GM23338 (cell line): ENCODE measurements at regions not wholly inside any gene's neighbourhood (a gene's known extent, or its start where the extent isn't known, plus 50 kb on each side); places are given as distances from the start of the nearest gene placed in this dataset.

Source experiments
- ATAC-seq: fragments of 200-7000 bp; cut with Tn5 transposase; 3 replicates; pipeline ENCODE4 v1.9.1; 2020
- DNase-seq: peaks from one replicate; pipeline ENCODE4 v3.0.0-alpha.2; 2015; ENCODE audit warnings: low spot score
- H2AFZ ChIP-seq: fragments of 200-600 bp; sonication (generic); 2 replicates; pipeline ENCODE4 v1.8.0; 2016; ENCODE audit warnings: antibody characterized with exemption, mild to moderate bottlenecking, moderate library complexity
- H3F3A ChIP-seq: fragments of 200-600 bp; sonication (generic); replicated peaks from 2 replicates; pipeline ENCODE4 v1.8.0; 2017; ENCODE audit warnings: antibody characterized with exemption, mixed run types, low read depth
- H3K27ac ChIP-seq: fragments of 200-600 bp; sonication (generic); 2 replicates; pipeline ENCODE4 v1.6.1; 2016; ENCODE audit warnings: low read depth
- H3K27me3 ChIP-seq: fragments of 200-600 bp; sonication (generic); 2 replicates; pipeline ENCODE4 v1.8.0; 2016; ENCODE audit warnings: mild to moderate bottlenecking, mixed run types, moderate library complexity; ENCODE audit not compliant: insufficient read depth
- H3K36me3 ChIP-seq: fragments of 200-600 bp; sonication (generic); 2 replicates; pipeline ENCODE4 v1.8.0; 2016; ENCODE audit warnings: mild to moderate bottlenecking; ENCODE audit not compliant: insufficient read depth
- H3K4me1 ChIP-seq: fragments of 200-600 bp; sonication (generic); 2 replicates; pipeline ENCODE4 v1.8.0; 2016; ENCODE audit warnings: mild to moderate bottlenecking, moderate library complexity; ENCODE audit not compliant: insufficient read depth
- H3K4me2 ChIP-seq: fragments of 200-600 bp; sonication (generic); 2 replicates; pipeline ENCODE4 v1.7.1; 2017; ENCODE audit warnings: mixed run types
- H3K4me3 ChIP-seq: fragments of 200-600 bp; sonication (generic); 2 replicates; pipeline ENCODE4 v1.6.1; 2016; ENCODE audit warnings: mixed run types
- H3K79me2 ChIP-seq: fragments of 200-600 bp; sonication (generic); replicated peaks from 2 replicates; pipeline ENCODE4 v1.8.0; 2017; ENCODE audit warnings: mild to moderate bottlenecking; ENCODE audit not compliant: insufficient read depth
- H3K9me2 ChIP-seq: fragments of 200-600 bp; sonication (generic); 2 replicates; pipeline ENCODE4 v1.8.0; 2017; ENCODE audit not compliant: insufficient read depth
- H4K20me1 ChIP-seq: fragments of 200-600 bp; sonication (generic); replicated peaks from 2 replicates; pipeline ENCODE4 v1.8.0; 2017; ENCODE audit warnings: mild to moderate bottlenecking; ENCODE audit not compliant: insufficient read depth
- H3K27ac Mint-ChIP-seq: 2 replicates; pipeline ENCODE4 v1.8.0; 2020; ENCODE audit warnings: inconsistent platforms, mild to moderate bottlenecking, moderate library complexity, mixed read lengths
- H3K27me3 Mint-ChIP-seq: 3 replicates; pipeline ENCODE4 v1.8.0; 2022; ENCODE audit warnings: low read depth, mild to moderate bottlenecking, moderate library complexity, mixed read lengths, inconsistent platforms; ENCODE audit not compliant: insufficient read depth, poor library complexity
- H3K36me3 Mint-ChIP-seq: 3 replicates; pipeline ENCODE4 v1.8.0; 2021; ENCODE audit warnings: low read depth, mild to moderate bottlenecking, inconsistent platforms, moderate library complexity, mixed read lengths
- H3K4me1 Mint-ChIP-seq: 3 replicates; pipeline ENCODE4 v1.8.0; 2020; ENCODE audit warnings: mild to moderate bottlenecking, inconsistent platforms, mixed read lengths
- H3K4me3 Mint-ChIP-seq: 3 replicates; pipeline ENCODE4 v1.8.0; 2021; ENCODE audit warnings: moderate library complexity, mild to moderate bottlenecking, inconsistent platforms, mixed read lengths
- H3K9me3 Mint-ChIP-seq: 3 replicates; pipeline ENCODE4 v1.8.0; 2020; ENCODE audit warnings: moderate library complexity, mild to moderate bottlenecking, inconsistent platforms, mixed read lengths
- EZH2 ChIP-seq: fragments of 200-600 bp; sonication (generic); IDR thresholded peaks from one replicate; pipeline ENCODE4 v1.8.0; 2017; ENCODE audit warnings: antibody characterized with exemption, mild to moderate bottlenecking, low read depth; ENCODE audit not compliant: unreplicated experiment
- JUNB ChIP-seq: IDR thresholded peaks from one replicate; pipeline ENCODE4 v1.6.1; 2016; ENCODE audit warnings: antibody characterized with exemption; ENCODE audit not compliant: unreplicated experiment
- NANOG ChIP-seq: IDR thresholded peaks from 2 replicates; pipeline ENCODE4 v1.6.1; 2016; ENCODE audit warnings: antibody characterized with exemption, borderline replicate concordance
- ZNF331 ChIP-seq: fragments of 250-450 bp; sonication (Bioruptor Pico); IDR thresholded peaks from 2 replicates; pipeline ENCODE4 v1.5.0; 2020; ENCODE audit warnings: low read depth, mild to moderate bottlenecking, moderate library complexity
- TF ChIP-seq, protein P1 (sequence below): fragments of 250-450 bp; sonication (Bioruptor Pico); IDR thresholded peaks from 2 replicates; pipeline ENCODE4 v1.5.0; 2020; ENCODE audit warnings: mild to moderate bottlenecking, moderate library complexity
- TF ChIP-seq, protein P2 (sequence below): IDR thresholded peaks from 2 replicates; pipeline ENCODE4 v1.6.1; 2016; ENCODE audit warnings: antibody characterized with exemption

- H3K27ac Mint-ChIP-seq: no peak overlapping the region
- peaks cover 5% of the 10 kb centered on the region for H3K27me3 Mint-ChIP-seq
- TF ChIP-seq, protein P1, sequence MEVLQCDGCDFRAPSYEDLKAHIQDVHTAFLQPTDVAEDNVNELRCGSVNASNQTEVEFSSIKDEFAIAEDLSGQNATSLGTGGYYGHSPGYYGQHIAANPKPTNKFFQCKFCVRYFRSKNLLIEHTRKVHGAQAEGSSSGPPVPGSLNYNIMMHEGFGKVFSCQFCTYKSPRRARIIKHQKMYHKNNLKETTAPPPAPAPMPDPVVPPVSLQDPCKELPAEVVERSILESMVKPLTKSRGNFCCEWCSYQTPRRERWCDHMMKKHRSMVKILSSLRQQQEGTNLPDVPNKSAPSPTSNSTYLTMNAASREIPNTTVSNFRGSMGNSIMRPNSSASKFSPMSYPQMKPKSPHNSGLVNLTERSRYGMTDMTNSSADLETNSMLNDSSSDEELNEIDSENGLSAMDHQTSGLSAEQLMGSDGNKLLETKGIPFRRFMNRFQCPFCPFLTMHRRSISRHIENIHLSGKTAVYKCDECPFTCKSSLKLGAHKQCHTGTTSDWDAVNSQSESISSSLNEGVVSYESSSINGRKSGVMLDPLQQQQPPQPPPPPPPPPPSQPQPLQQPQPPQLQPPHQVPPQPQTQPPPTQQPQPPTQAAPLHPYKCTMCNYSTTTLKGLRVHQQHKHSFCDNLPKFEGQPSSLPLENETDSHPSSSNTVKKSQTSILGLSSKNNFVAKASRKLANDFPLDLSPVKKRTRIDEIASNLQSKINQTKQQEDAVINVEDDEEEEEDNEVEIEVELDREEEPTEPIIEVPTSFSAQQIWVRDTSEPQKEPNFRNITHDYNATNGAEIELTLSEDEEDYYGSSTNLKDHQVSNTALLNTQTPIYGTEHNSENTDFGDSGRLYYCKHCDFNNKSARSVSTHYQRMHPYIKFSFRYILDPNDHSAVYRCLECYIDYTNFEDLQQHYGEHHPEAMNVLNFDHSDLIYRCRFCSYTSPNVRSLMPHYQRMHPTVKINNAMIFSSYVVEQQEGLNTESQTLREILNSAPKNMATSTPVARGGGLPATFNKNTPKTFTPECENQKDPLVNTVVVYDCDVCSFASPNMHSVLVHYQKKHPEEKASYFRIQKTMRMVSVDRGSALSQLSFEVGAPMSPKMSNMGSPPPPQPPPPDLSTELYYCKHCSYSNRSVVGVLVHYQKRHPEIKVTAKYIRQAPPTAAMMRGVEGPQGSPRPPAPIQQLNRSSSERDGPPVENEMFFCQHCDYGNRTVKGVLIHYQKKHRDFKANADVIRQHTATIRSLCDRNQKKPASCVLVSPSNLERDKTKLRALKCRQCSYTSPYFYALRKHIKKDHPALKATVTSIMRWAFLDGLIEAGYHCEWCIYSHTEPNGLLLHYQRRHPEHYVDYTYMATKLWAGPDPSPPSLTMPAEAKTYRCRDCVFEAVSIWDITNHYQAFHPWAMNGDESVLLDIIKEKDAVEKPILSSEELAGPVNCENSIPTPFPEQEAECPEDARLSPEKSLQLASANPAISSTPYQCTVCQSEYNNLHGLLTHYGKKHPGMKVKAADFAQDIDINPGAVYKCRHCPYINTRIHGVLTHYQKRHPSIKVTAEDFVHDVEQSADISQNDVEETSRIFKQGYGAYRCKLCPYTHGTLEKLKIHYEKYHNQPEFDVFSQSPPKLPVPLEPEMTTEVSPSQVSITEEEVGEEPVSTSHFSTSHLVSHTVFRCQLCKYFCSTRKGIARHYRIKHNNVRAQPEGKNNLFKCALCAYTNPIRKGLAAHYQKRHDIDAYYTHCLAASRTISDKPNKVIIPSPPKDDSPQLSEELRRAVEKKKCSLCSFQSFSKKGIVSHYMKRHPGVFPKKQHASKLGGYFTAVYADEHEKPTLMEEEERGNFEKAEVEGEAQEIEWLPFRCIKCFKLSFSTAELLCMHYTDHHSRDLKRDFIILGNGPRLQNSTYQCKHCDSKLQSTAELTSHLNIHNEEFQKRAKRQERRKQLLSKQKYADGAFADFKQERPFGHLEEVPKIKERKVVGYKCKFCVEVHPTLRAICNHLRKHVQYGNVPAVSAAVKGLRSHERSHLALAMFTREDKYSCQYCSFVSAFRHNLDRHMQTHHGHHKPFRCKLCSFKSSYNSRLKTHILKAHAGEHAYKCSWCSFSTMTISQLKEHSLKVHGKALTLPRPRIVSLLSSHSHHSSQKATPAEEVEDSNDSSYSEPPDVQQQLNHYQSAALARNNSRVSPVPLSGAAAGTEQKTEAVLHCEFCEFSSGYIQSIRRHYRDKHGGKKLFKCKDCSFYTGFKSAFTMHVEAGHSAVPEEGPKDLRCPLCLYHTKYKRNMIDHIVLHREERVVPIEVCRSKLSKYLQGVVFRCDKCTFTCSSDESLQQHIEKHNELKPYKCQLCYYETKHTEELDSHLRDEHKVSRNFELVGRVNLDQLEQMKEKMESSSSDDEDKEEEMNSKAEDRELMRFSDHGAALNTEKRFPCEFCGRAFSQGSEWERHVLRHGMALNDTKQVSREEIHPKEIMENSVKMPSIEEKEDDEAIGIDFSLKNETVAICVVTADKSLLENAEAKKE (CRISPR knock-in tag): no peak
- H3K9me3 Mint-ChIP-seq: no peaks in the 10 kb centered on the region
- DNase-seq (no peak), ATAC-seq (no peak)
- Histone ChIP-seq H4K20me1 (no peaks in the 10 kb centered on the region; the same call in 1 of the 2 replicates), H3K4me1 (no peaks in the 10 kb centered on the region), H3K27me3 (no peaks in the 10 kb centered on the region), H3K36me3 (no peaks in the 10 kb centered on the region), H3K9me2 (no peaks in the 10 kb centered on the region), H3K4me3 (no peak overlapping the region), H3F3A (no peaks in the 10 kb centered on the region), H3K27ac (no peak overlapping the region), H2AFZ (peak overlapping the region; percentile 69), H3K79me2 (no peaks in the 10 kb centered on the region), H3K4me2 (no peak overlapping the region)
- H3K4me3 Mint-ChIP-seq: no peak overlapping the region
- H3K36me3 Mint-ChIP-seq: no peaks in the 10 kb centered on the region
- H3K4me1 Mint-ChIP-seq: peaks cover 12% of the 10 kb centered on the region
Observed at GRCh38 chr6:137780447-137781034, 86.5 kb upstream of the TNFAIP3 start.

DNA sequence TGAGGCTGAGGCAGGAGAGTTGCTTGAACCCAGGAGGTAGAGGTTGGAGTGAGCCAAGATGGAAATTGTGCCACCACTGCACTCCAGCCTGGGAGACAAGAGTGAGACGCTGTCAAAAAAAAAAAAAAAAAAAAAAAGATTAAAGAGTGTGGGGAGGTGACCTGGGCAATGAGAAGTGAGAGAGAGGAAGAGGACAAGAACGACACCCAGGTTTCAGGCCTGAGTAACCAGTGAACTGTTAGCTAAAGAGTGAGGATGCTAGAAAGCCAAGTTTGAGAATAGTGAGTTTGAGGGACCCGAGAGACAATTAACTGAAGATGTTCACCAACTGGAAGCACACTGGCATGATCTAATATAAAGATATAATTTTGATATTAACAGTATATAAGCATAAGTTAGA is 85.4 kb upstream of the TNFAIP3 start:
- H3K4me1 ChIP-seq: no peaks in the 10 kb centered on the region
- no peak overlapping the region for H3K4me2 ChIP-seq
- ATAC-seq: no peak
- no peaks in the 10 kb centered on the region; the same call in 1 of the 2 replicates for H4K20me1 ChIP-seq
- H3K27ac Mint-ChIP-seq: no peak overlapping the region
- peaks cover 2% of the 10 kb centered on the region for H3K27me3 Mint-ChIP-seq
- H3K27ac ChIP-seq: no peak overlapping the region
- H3K36me3 Mint-ChIP-seq: no peaks in the 10 kb centered on the region
- H3K27me3 ChIP-seq: no peaks in the 10 kb centered on the region
- H3K4me3 Mint-ChIP-seq: no peak overlapping the region
- H3K4me3 ChIP-seq: no peak overlapping the region
- H3K4me1 Mint-ChIP-seq: peaks cover 12% of the 10 kb centered on the region
- H2AFZ ChIP-seq: no peak overlapping the region
- no peaks in the 10 kb centered on the region for H3F3A ChIP-seq
- H3K79me2 ChIP-seq: no peaks in the 10 kb centered on the region
- no peaks in the 10 kb centered on the region for H3K36me3 ChIP-seq
- H3K9me2 ChIP-seq: no peaks in the 10 kb centered on the region
- no peaks in the 10 kb centered on the region for H3K9me3 Mint-ChIP-seq
- no peak for DNase-seq
- TF ChIP-seq NANOG: no peak
- no peak for TF ChIP-seq EZH2
- no peak for TF ChIP-seq ZNF331 (CRISPR knock-in tag)
- TF ChIP-seq, protein P2, sequence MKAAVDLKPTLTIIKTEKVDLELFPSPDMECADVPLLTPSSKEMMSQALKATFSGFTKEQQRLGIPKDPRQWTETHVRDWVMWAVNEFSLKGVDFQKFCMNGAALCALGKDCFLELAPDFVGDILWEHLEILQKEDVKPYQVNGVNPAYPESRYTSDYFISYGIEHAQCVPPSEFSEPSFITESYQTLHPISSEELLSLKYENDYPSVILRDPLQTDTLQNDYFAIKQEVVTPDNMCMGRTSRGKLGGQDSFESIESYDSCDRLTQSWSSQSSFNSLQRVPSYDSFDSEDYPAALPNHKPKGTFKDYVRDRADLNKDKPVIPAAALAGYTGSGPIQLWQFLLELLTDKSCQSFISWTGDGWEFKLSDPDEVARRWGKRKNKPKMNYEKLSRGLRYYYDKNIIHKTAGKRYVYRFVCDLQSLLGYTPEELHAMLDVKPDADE: no peak
- no peak for TF ChIP-seq JUNB
